GM12872 (cell line): ENCODE measurements at regions not wholly inside any gene's neighbourhood (a gene's known extent, or its start where the extent isn't known, plus 50 kb on each side); places are given as distances from the start of the nearest gene placed in this dataset.

Experiments used
- CTCF ChIP-seq: IDR thresholded peaks from 3 replicates; pipeline ENCODE4 v1.5.1; 2011; ENCODE audit warnings: low read depth, mild to moderate bottlenecking, low read length, moderate library complexity; ENCODE audit not compliant: insufficient read depth

- TF ChIP-seq CTCF = no peak
Measured at GRCh38 chr1:29488086-29488793, 251.9 kb downstream of the PTPRU start.

- TF ChIP-seq CTCF = no peak
Measured at GRCh38 chr1:29487291-29487690, 251.0 kb downstream of the PTPRU start.

GRCh38 chr1:29485096-29485925 lies 249.0 kb downstream of the PTPRU start:
- no peak for TF ChIP-seq CTCF

GRCh38 chr1:29482991-29483390 lies 246.7 kb downstream of the PTPRU start:
- no peak for TF ChIP-seq CTCF

GRCh38 chr1:29482064-29482463 lies 245.7 kb downstream of the PTPRU start:
- TF ChIP-seq CTCF = no peak

GRCh38 chr1:29481031-29481430 lies 244.7 kb downstream of the PTPRU start:
- TF ChIP-seq CTCF = no peak

- TF ChIP-seq CTCF = no peak
Measured at GRCh38 chr1:29478879-29479278, 242.6 kb downstream of the PTPRU start.
